Breast epithelium (tissue), 3 donors: ENCODE measurements at regions not wholly inside any gene's neighbourhood (a gene's known extent, or its start where the extent isn't known, plus 50 kb on each side); places are given as distances from the start of the nearest gene placed in this dataset.

Experiments used
- POLR2AphosphoS5 ChIP-seq, 3 donors: sonication (generic); formaldehyde crosslinking; IDR thresholded peaks; one replicate each; pipeline ENCODE4 v1.6.1; 2017; ENCODE audit warnings: antibody characterized with exemption in 3 of 3
- TF ChIP-seq, protein P1 (sequence below), 3 donors: fragments of 450-650 bp; IDR thresholded peaks; one replicate each; pipeline ENCODE4 v1.5.1; 2016 to 2017; ENCODE audit warnings: antibody characterized with exemption in 3 of 3, mild to moderate bottlenecking in 3 of 3, moderate library complexity in 3 of 3

DNA sequence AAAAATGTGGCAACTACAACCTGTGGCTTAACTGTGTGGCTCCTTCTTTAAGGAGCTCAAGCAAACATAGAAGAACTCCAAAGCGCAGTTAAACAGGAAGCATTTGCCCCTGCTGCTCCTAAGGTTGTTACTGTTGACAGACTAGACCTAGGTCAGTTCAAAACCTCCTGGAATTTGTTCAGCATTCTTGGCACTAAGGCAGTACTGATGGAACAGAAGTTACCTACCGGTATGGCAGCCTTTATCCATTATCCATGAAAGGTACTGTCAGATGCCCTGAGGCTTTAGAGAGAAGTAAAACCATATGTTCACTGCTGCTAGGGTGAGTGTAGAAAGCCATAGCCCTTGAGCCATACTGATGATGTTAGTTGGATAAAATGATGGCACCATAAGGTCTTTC is 916.5 kb upstream of the FAT3 start:
- TF ChIP-seq, protein P1, sequence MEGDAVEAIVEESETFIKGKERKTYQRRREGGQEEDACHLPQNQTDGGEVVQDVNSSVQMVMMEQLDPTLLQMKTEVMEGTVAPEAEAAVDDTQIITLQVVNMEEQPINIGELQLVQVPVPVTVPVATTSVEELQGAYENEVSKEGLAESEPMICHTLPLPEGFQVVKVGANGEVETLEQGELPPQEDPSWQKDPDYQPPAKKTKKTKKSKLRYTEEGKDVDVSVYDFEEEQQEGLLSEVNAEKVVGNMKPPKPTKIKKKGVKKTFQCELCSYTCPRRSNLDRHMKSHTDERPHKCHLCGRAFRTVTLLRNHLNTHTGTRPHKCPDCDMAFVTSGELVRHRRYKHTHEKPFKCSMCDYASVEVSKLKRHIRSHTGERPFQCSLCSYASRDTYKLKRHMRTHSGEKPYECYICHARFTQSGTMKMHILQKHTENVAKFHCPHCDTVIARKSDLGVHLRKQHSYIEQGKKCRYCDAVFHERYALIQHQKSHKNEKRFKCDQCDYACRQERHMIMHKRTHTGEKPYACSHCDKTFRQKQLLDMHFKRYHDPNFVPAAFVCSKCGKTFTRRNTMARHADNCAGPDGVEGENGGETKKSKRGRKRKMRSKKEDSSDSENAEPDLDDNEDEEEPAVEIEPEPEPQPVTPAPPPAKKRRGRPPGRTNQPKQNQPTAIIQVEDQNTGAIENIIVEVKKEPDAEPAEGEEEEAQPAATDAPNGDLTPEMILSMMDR (IDR thresholded peaks at IDR 0.05) = no peak
- no peak for TF ChIP-seq POLR2AphosphoS5 (IDR thresholded peaks at IDR 0.05)
